ENCODE measurements at regions not wholly inside any gene's neighbourhood (a gene's known extent, or its start where the extent isn't known, plus 50 kb on each side); places are given as distances from the start of the nearest gene placed in this dataset.
A peak's percentile ranks its signal among the peaks of the same experiment; 100 is the strongest.

GRCh38 chr1:201691716-201692554 is 137.0 kb upstream of the IPO9 start:
- TF ChIP-seq CTCF (IDR thresholded peaks at IDR 0.05): no peak
- TF ChIP-seq ZFX (IDR thresholded peaks at IDR 0.05; ENCODE audit: borderline replicate concordance): no peak
- no peak overlapping the region for H3K27ac ChIP-seq

GRCh38 chr1:201692555-201693394 is 136.2 kb upstream of the IPO9 start:
- no peak for TF ChIP-seq CTCF (IDR thresholded peaks at IDR 0.05)
- TF ChIP-seq ZFX (IDR thresholded peaks at IDR 0.05; ENCODE audit: borderline replicate concordance): no peak
- H3K27ac ChIP-seq: no peak overlapping the region

GRCh38 chr1:201693890-201694607 is 134.9 kb upstream of the IPO9 start:
- H3K27ac ChIP-seq: no peak overlapping the region
- TF ChIP-seq ZFX (IDR thresholded peaks at IDR 0.05; ENCODE audit: borderline replicate concordance): no peak
- no peak for TF ChIP-seq CTCF (IDR thresholded peaks at IDR 0.05)

- TF ChIP-seq CTCF (IDR thresholded peaks at IDR 0.05): no peak
- no peak for TF ChIP-seq ZFX (IDR thresholded peaks at IDR 0.05; ENCODE audit: borderline replicate concordance)
- no peak overlapping the region for H3K27ac ChIP-seq
Measured at GRCh38 chr1:201694608-201695335, 134.2 kb upstream of the IPO9 start.

- H3K27ac ChIP-seq: peak overlapping the region; percentile 36
- no peak for TF ChIP-seq CTCF (IDR thresholded peaks at IDR 0.05)
- TF ChIP-seq ZFX (IDR thresholded peaks at IDR 0.05; ENCODE audit: borderline replicate concordance): no peak
Measured at GRCh38 chr1:201695607-201696006, 133.3 kb upstream of the IPO9 start.

GRCh38 chr1:201696217-201696761 is 132.7 kb upstream of the IPO9 start:
- H3K27ac ChIP-seq: peak overlapping the region; percentile 36
- TF ChIP-seq CTCF (IDR thresholded peaks at IDR 0.05) (no peak), ZFX (IDR thresholded peaks at IDR 0.05; ENCODE audit: borderline replicate concordance) (no peak)

All from 22Rv1 (cell line).